Neural progenitor cell (in vitro differentiated cells): ENCODE measurements at regions not wholly inside any gene's neighbourhood (a gene's known extent, or its start where the extent isn't known, plus 50 kb on each side); places are given as distances from the start of the nearest gene placed in this dataset.

ENCODE experiments used
- DNase-seq: peaks from one replicate; pipeline ENCODE4 v3.0.0-alpha.2; 2016; ENCODE audit warnings: low spot score
- H2AFZ ChIP-seq: fragments of 200-600 bp; sonication (generic); replicated peaks from 2 replicates; pipeline ENCODE4 v1.6.1; 2016; ENCODE audit warnings: antibody characterized with exemption
- H3F3A ChIP-seq: fragments of 200-600 bp; sonication (generic); 2 replicates; pipeline ENCODE4 v1.6.1; 2016; ENCODE audit warnings: antibody characterized with exemption, low read depth
- H3K27ac ChIP-seq: fragments of 200-600 bp; sonication (generic); 2 replicates; pipeline ENCODE4 v1.5.1; 2016; ENCODE audit warnings: mild to moderate bottlenecking
- H3K27me3 ChIP-seq: fragments of 200-600 bp; sonication (generic); 2 replicates; pipeline ENCODE4 v1.6.1; 2016; ENCODE audit warnings: mild to moderate bottlenecking, moderate library complexity
- H3K36me3 ChIP-seq: fragments of 200-600 bp; sonication (generic); 2 replicates; pipeline ENCODE4 v1.5.1; 2016
- H3K4me1 ChIP-seq: fragments of 200-600 bp; sonication (generic); 2 replicates; pipeline ENCODE4 v1.6.1; 2016; ENCODE audit warnings: mixed run types
- H3K4me2 ChIP-seq: fragments of 200-600 bp; sonication (generic); 2 replicates; pipeline ENCODE4 v1.6.1; 2016
- H3K4me3 ChIP-seq: fragments of 200-600 bp; sonication (generic); 2 replicates; pipeline ENCODE4 v1.5.1; 2016
- H3K79me2 ChIP-seq: fragments of 200-600 bp; sonication (generic); 2 replicates; pipeline ENCODE4 v1.6.1; 2016; ENCODE audit warnings: low read depth
- H3K9ac ChIP-seq: fragments of 200-600 bp; sonication (generic); 2 replicates; pipeline ENCODE4 v1.6.1; 2016
- H3K9me3 ChIP-seq: fragments of 200-600 bp; sonication (generic); 2 replicates; pipeline ENCODE4 v1.5.1; 2016; ENCODE audit warnings: low read depth
- H4K20me1 ChIP-seq: fragments of 200-600 bp; sonication (generic); 2 replicates; pipeline ENCODE4 v1.6.1; 2016; ENCODE audit warnings: low read depth
- H3K27ac Mint-ChIP-seq: 3 replicates; pipeline ENCODE4 v1.8.0; 2021; ENCODE audit warnings: mixed read lengths
- H3K27me3 Mint-ChIP-seq: 2 replicates; pipeline ENCODE4 v1.8.0; 2022; ENCODE audit warnings: low read depth, mild to moderate bottlenecking, inconsistent platforms, moderate library complexity, mixed read lengths; ENCODE audit not compliant: insufficient read depth
- H3K36me3 Mint-ChIP-seq: 3 replicates; pipeline ENCODE4 v1.8.0; 2021; ENCODE audit warnings: mixed read lengths
- H3K4me1 Mint-ChIP-seq: 3 replicates; pipeline ENCODE4 v1.8.0; 2021; ENCODE audit warnings: mixed read lengths
- H3K4me3 Mint-ChIP-seq: 3 replicates; pipeline ENCODE4 v1.8.0; 2021; ENCODE audit warnings: mild to moderate bottlenecking, moderate library complexity, mixed read lengths
- H3K9me3 Mint-ChIP-seq: 3 replicates; pipeline ENCODE4 v1.8.0; 2020; ENCODE audit warnings: mixed read lengths
- EZH2 ChIP-seq: fragments of 200-600 bp; sonication (generic); IDR thresholded peaks from 2 replicates; pipeline ENCODE4 v1.6.1; 2017; ENCODE audit warnings: antibody characterized with exemption, mild to moderate bottlenecking, moderate library complexity
- EZH2phosphoT487 ChIP-seq: fragments of 200-600 bp; sonication (generic); IDR thresholded peaks from 2 replicates; pipeline ENCODE4 v1.6.1; 2017; ENCODE audit warnings: antibody characterized with exemption
- TF ChIP-seq, protein P1 (sequence below): fragments of 200-600 bp; sonication (generic); IDR thresholded peaks from 2 replicates; pipeline ENCODE4 v1.5.1; 2017; ENCODE audit warnings: antibody characterized with exemption, mild to moderate bottlenecking

DNA sequence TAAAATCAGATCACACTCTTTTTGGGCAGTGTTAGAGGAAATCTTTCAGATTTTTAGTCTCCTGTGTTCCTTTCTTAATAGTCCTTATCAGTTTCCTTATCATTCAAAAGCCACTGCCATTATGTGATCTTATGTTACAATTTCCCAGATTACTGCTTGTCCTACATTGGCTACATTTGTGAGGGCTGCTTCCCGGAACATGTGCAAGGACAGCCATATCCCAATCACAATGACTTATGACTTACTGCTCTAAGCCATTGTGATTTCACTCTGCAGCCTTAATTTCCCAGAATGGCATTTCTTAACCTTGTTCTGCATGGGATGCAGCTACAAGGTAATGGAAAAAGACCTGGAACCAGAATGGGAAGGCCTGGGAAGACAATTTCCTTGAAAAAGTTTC, 125.1 kb upstream of the PPP2R3A start:
- DNase-seq, result no peak
- H3K27ac Mint-ChIP-seq, result no peak overlapping the region
- H3K4me3 Mint-ChIP-seq, result no peak overlapping the region
- Histone ChIP-seq H4K20me1 (no peaks in the 10 kb centered on the region), H3K4me3 (no peak overlapping the region), H3K9ac (no peak overlapping the region), H3K9me3 (no peaks in the 10 kb centered on the region), H2AFZ (no peak overlapping the region), H3K4me2 (no peak overlapping the region), H3F3A (no peaks in the 10 kb centered on the region), H3K27ac (no peak overlapping the region), H3K4me1 (peaks cover 12% of the 10 kb centered on the region), H3K27me3 (no peaks in the 10 kb centered on the region), H3K79me2 (no peaks in the 10 kb centered on the region), H3K36me3 (no peaks in the 10 kb centered on the region)
- peaks cover 7% of the 10 kb centered on the region for H3K4me1 Mint-ChIP-seq
- no peaks in the 10 kb centered on the region for H3K36me3 Mint-ChIP-seq
- TF ChIP-seq EZH2phosphoT487 (no peak), EZH2 (no peak)
- TF ChIP-seq, protein P1, sequence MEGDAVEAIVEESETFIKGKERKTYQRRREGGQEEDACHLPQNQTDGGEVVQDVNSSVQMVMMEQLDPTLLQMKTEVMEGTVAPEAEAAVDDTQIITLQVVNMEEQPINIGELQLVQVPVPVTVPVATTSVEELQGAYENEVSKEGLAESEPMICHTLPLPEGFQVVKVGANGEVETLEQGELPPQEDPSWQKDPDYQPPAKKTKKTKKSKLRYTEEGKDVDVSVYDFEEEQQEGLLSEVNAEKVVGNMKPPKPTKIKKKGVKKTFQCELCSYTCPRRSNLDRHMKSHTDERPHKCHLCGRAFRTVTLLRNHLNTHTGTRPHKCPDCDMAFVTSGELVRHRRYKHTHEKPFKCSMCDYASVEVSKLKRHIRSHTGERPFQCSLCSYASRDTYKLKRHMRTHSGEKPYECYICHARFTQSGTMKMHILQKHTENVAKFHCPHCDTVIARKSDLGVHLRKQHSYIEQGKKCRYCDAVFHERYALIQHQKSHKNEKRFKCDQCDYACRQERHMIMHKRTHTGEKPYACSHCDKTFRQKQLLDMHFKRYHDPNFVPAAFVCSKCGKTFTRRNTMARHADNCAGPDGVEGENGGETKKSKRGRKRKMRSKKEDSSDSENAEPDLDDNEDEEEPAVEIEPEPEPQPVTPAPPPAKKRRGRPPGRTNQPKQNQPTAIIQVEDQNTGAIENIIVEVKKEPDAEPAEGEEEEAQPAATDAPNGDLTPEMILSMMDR, result no peak
- peaks cover 9% of the 10 kb centered on the region for H3K27me3 Mint-ChIP-seq
- no peaks in the 10 kb centered on the region for H3K9me3 Mint-ChIP-seq

- H3K27me3 Mint-ChIP-seq, result no peaks in the 10 kb centered on the region
- H3K4me2 ChIP-seq, result no peak overlapping the region
- no peak for DNase-seq
- H3K4me3 Mint-ChIP-seq, result no peak overlapping the region
- H3K36me3 Mint-ChIP-seq, result no peaks in the 10 kb centered on the region
- peak overlapping the region; percentile 17 for H2AFZ ChIP-seq
- H3K79me2 ChIP-seq, result no peaks in the 10 kb centered on the region
- H3K4me1 ChIP-seq, result no peaks in the 10 kb centered on the region
- H3K36me3 ChIP-seq, result no peaks in the 10 kb centered on the region
- H3K4me3 ChIP-seq, result no peak overlapping the region
- no peaks in the 10 kb centered on the region for H3K9me3 Mint-ChIP-seq
- no peak overlapping the region for H3K27ac ChIP-seq
- no peaks in the 10 kb centered on the region for H3K4me1 Mint-ChIP-seq
- H3K9me3 ChIP-seq, result no peaks in the 10 kb centered on the region
- no peaks in the 10 kb centered on the region for H3F3A ChIP-seq
- H3K27me3 ChIP-seq, result no peaks in the 10 kb centered on the region
- no peak overlapping the region for H3K27ac Mint-ChIP-seq
- TF ChIP-seq EZH2phosphoT487 (no peak), EZH2 (no peak)
- TF ChIP-seq, protein P1, result no peak
- no peak overlapping the region for H3K9ac ChIP-seq
- no peaks in the 10 kb centered on the region for H4K20me1 ChIP-seq
These were observed 121.1 kb upstream of the PPP2R3A start for GRCh38 chr3:135844386-135844785.

- H3K27me3 Mint-ChIP-seq, result no peaks in the 10 kb centered on the region
These were observed 117.5 kb upstream of the PPP2R3A start for GRCh38 chr3:135848051-135848450.

More at GRCh38 chr3:135848051-135848450, 117.5 kb upstream of the PPP2R3A start:
- Histone ChIP-seq H3K27ac (no peak overlapping the region), H3K79me2 (no peaks in the 10 kb centered on the region), H3K4me1 (no peaks in the 10 kb centered on the region), H3K36me3 (no peaks in the 10 kb centered on the region), H3K9me3 (no peaks in the 10 kb centered on the region), H3F3A (no peaks in the 10 kb centered on the region), H2AFZ (no peak overlapping the region), H3K27me3 (no peaks in the 10 kb centered on the region), H3K4me2 (no peak overlapping the region), H4K20me1 (no peaks in the 10 kb centered on the region), H3K4me3 (no peak overlapping the region), H3K9ac (no peak overlapping the region)
- Mint-ChIP-seq H3K9me3 (no peaks in the 10 kb centered on the region), H3K4me3 (no peak overlapping the region), H3K36me3 (no peaks in the 10 kb centered on the region), H3K4me1 (no peaks in the 10 kb centered on the region), H3K27ac (no peak overlapping the region)
- DNase-seq, result no peak
- TF ChIP-seq, protein P1, result no peak
- no peak for TF ChIP-seq EZH2
- no peak for TF ChIP-seq EZH2phosphoT487
